ENCODE measurements at regions not wholly inside any gene's neighbourhood (a gene's known extent, or its start where the extent isn't known, plus 50 kb on each side); places are given as distances from the start of the nearest gene placed in this dataset.

GRCh38 chr2:147468963-147469362 lies 375.9 kb upstream of the ACVR2A start:
- Histone ChIP-seq H3K9ac (ENCODE audit: low read length) (no peak overlapping the region), H3K9me3 (ENCODE audit: insufficient read depth, low read depth, low read length) (no peaks in the 10 kb centered on the region), H3K27me3 (ENCODE audit: insufficient read depth, low read length) (no peaks in the 10 kb centered on the region), H3K79me2 (ENCODE audit: insufficient read depth, low read length) (no peaks in the 10 kb centered on the region), H3K36me3 (ENCODE audit: insufficient read depth, low read length) (no peaks in the 10 kb centered on the region), H3K4me1 (ENCODE audit: insufficient read depth, low read length) (no peaks in the 10 kb centered on the region), H2AFZ (ENCODE audit: low read depth, low read length) (no peak overlapping the region), H3K27ac (ENCODE audit: low read depth, low read length) (no peak overlapping the region), H4K20me1 (ENCODE audit: insufficient read depth, low read length) (no peaks in the 10 kb centered on the region), H3K4me2 (ENCODE audit: low read length) (no peak overlapping the region), H3K4me3 (ENCODE audit: insufficient read depth, low read depth, low read length) (no peak overlapping the region)
- H3K9me3 Mint-ChIP-seq (ENCODE audit: unreplicated experiment): no peaks in the 10 kb centered on the region
- H3K36me3 Mint-ChIP-seq (ENCODE audit: low read depth, unreplicated experiment): no peaks in the 10 kb centered on the region
- H3K4me3 Mint-ChIP-seq (ENCODE audit: unreplicated experiment): no peak overlapping the region
- H3K27ac Mint-ChIP-seq (ENCODE audit: unreplicated experiment): no peak overlapping the region
- no peaks in the 10 kb centered on the region for H3K4me1 Mint-ChIP-seq (ENCODE audit: low read depth, unreplicated experiment)
- no peaks in the 10 kb centered on the region for H3K27me3 Mint-ChIP-seq (ENCODE audit: low read depth, unreplicated experiment)
- FAIRE-seq: no peak
- TF ChIP-seq EZH2 (IDR thresholded peaks at IDR 0.05; ENCODE audit: insufficient read depth, low read length): no peak
- TF ChIP-seq, protein P1, sequence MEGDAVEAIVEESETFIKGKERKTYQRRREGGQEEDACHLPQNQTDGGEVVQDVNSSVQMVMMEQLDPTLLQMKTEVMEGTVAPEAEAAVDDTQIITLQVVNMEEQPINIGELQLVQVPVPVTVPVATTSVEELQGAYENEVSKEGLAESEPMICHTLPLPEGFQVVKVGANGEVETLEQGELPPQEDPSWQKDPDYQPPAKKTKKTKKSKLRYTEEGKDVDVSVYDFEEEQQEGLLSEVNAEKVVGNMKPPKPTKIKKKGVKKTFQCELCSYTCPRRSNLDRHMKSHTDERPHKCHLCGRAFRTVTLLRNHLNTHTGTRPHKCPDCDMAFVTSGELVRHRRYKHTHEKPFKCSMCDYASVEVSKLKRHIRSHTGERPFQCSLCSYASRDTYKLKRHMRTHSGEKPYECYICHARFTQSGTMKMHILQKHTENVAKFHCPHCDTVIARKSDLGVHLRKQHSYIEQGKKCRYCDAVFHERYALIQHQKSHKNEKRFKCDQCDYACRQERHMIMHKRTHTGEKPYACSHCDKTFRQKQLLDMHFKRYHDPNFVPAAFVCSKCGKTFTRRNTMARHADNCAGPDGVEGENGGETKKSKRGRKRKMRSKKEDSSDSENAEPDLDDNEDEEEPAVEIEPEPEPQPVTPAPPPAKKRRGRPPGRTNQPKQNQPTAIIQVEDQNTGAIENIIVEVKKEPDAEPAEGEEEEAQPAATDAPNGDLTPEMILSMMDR (IDR thresholded peaks at IDR 0.05; ENCODE audit: insufficient read depth, low read depth, low read length): no peak
- DNase-seq (ENCODE audit: low read depth): no peak

- no peak overlapping the region for H3K27ac Mint-ChIP-seq (ENCODE audit: unreplicated experiment)
- no peak overlapping the region for H3K4me3 Mint-ChIP-seq (ENCODE audit: unreplicated experiment)
- Histone ChIP-seq H2AFZ (ENCODE audit: low read depth, low read length) (no peak overlapping the region), H4K20me1 (ENCODE audit: insufficient read depth, low read length) (no peaks in the 10 kb centered on the region), H3K4me1 (ENCODE audit: insufficient read depth, low read length) (no peaks in the 10 kb centered on the region), H3K27me3 (ENCODE audit: insufficient read depth, low read length) (no peaks in the 10 kb centered on the region), H3K9ac (ENCODE audit: low read length) (no peak overlapping the region), H3K27ac (ENCODE audit: low read depth, low read length) (no peak overlapping the region), H3K4me3 (ENCODE audit: insufficient read depth, low read depth, low read length) (no peak overlapping the region), H3K36me3 (ENCODE audit: insufficient read depth, low read length) (no peaks in the 10 kb centered on the region), H3K79me2 (ENCODE audit: insufficient read depth, low read length) (no peaks in the 10 kb centered on the region), H3K4me2 (ENCODE audit: low read length) (no peak overlapping the region), H3K9me3 (ENCODE audit: insufficient read depth, low read depth, low read length) (no peaks in the 10 kb centered on the region)
- FAIRE-seq: no peak
- no peaks in the 10 kb centered on the region for H3K9me3 Mint-ChIP-seq (ENCODE audit: unreplicated experiment)
- no peaks in the 10 kb centered on the region for H3K36me3 Mint-ChIP-seq (ENCODE audit: low read depth, unreplicated experiment)
- no peaks in the 10 kb centered on the region for H3K27me3 Mint-ChIP-seq (ENCODE audit: low read depth, unreplicated experiment)
- no peak for DNase-seq (ENCODE audit: low read depth)
- H3K4me1 Mint-ChIP-seq (ENCODE audit: low read depth, unreplicated experiment): no peaks in the 10 kb centered on the region
- TF ChIP-seq EZH2 (IDR thresholded peaks at IDR 0.05; ENCODE audit: insufficient read depth, low read length): no peak
- TF ChIP-seq, protein P1 (IDR thresholded peaks at IDR 0.05; ENCODE audit: insufficient read depth, low read depth, low read length): no peak
These were observed 376.5 kb upstream of the ACVR2A start for GRCh38 chr2:147468349-147468748.

DNA sequence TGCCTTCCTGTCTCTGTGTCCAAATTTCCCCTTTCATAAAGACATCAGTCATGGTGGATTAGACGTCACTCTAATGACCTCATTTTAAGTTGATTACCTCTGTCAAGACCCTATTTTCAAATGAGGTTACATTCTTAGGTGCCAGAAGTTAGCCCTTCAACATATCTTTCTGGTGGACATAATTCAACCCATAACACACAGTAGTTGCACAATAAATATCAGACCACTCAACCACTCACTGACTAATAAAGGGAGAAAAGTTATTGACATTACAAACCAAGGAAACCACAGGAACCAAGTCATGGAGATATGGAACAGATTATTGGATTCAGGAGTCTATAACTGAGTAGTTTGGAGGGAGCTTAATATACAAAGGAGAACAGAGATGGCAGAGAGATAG lies 377.4 kb upstream of the ACVR2A start:
- Histone ChIP-seq H3K4me3 (ENCODE audit: insufficient read depth, low read depth, low read length) (no peak overlapping the region), H3K27me3 (ENCODE audit: insufficient read depth, low read length) (no peaks in the 10 kb centered on the region), H3K36me3 (ENCODE audit: insufficient read depth, low read length) (no peaks in the 10 kb centered on the region), H3K9ac (ENCODE audit: low read length) (no peak overlapping the region), H4K20me1 (ENCODE audit: insufficient read depth, low read length) (no peaks in the 10 kb centered on the region), H3K9me3 (ENCODE audit: insufficient read depth, low read depth, low read length) (no peaks in the 10 kb centered on the region), H2AFZ (ENCODE audit: low read depth, low read length) (no peak overlapping the region), H3K4me1 (ENCODE audit: insufficient read depth, low read length) (no peaks in the 10 kb centered on the region), H3K27ac (ENCODE audit: low read depth, low read length) (no peak overlapping the region), H3K79me2 (ENCODE audit: insufficient read depth, low read length) (no peaks in the 10 kb centered on the region), H3K4me2 (ENCODE audit: low read length) (no peak overlapping the region)
- DNase-seq (ENCODE audit: low read depth): no peak
- no peaks in the 10 kb centered on the region for H3K4me1 Mint-ChIP-seq (ENCODE audit: low read depth, unreplicated experiment)
- H3K36me3 Mint-ChIP-seq (ENCODE audit: low read depth, unreplicated experiment): no peaks in the 10 kb centered on the region
- H3K27me3 Mint-ChIP-seq (ENCODE audit: low read depth, unreplicated experiment): no peaks in the 10 kb centered on the region
- TF ChIP-seq, protein P1 (IDR thresholded peaks at IDR 0.05; ENCODE audit: insufficient read depth, low read depth, low read length): no peak
- TF ChIP-seq EZH2 (IDR thresholded peaks at IDR 0.05; ENCODE audit: insufficient read depth, low read length): no peak
- no peak overlapping the region for H3K27ac Mint-ChIP-seq (ENCODE audit: unreplicated experiment)
- no peak for FAIRE-seq
- H3K4me3 Mint-ChIP-seq (ENCODE audit: unreplicated experiment): no peak overlapping the region
- no peaks in the 10 kb centered on the region for H3K9me3 Mint-ChIP-seq (ENCODE audit: unreplicated experiment)

All from astrocyte (in vitro differentiated cells and primary cell).